ENCODE measurements at regions not wholly inside any gene's neighbourhood (a gene's known extent, or its start where the extent isn't known, plus 50 kb on each side); places are given as distances from the start of the nearest gene placed in this dataset.

GRCh38 chr12:4049298-4050080, 176.3 kb upstream of the PARP11 start:
- no peaks in the 10 kb centered on the region for H3K4me1 ChIP-seq
- no peaks in the 10 kb centered on the region for H3K9me3 ChIP-seq
- H3K36me3 ChIP-seq, result no peaks in the 10 kb centered on the region
- no peak overlapping the region for H3K4me3 ChIP-seq
- DNase-seq (ENCODE audit: low spot score), result no peak
- no peaks in the 10 kb centered on the region for H3K27me3 ChIP-seq
- no peak overlapping the region for H3K27ac ChIP-seq
- TF ChIP-seq CTCF (IDR thresholded peaks at IDR 0.05), result no peak

- H3K4me1 ChIP-seq, result no peaks in the 10 kb centered on the region
- no peaks in the 10 kb centered on the region for H3K9me3 ChIP-seq
- H3K4me3 ChIP-seq, result no peak overlapping the region
- DNase-seq (ENCODE audit: low spot score), result no peak
- no peaks in the 10 kb centered on the region for H3K36me3 ChIP-seq
- no peak for TF ChIP-seq CTCF (IDR thresholded peaks at IDR 0.05)
- H3K27ac ChIP-seq, result no peak overlapping the region
- no peaks in the 10 kb centered on the region for H3K27me3 ChIP-seq
Measured at GRCh38 chr12:4047421-4047820, 174.2 kb upstream of the PARP11 start.

GRCh38 chr12:4046495-4046840, 173.3 kb upstream of the PARP11 start:
- Histone ChIP-seq H3K27me3 (no peaks in the 10 kb centered on the region), H3K27ac (no peak overlapping the region), H3K4me1 (no peaks in the 10 kb centered on the region), H3K36me3 (no peaks in the 10 kb centered on the region), H3K4me3 (no peak overlapping the region), H3K9me3 (no peaks in the 10 kb centered on the region)
- DNase-seq (ENCODE audit: low spot score), result no peak
- TF ChIP-seq CTCF (IDR thresholded peaks at IDR 0.05), result no peak

DNA sequence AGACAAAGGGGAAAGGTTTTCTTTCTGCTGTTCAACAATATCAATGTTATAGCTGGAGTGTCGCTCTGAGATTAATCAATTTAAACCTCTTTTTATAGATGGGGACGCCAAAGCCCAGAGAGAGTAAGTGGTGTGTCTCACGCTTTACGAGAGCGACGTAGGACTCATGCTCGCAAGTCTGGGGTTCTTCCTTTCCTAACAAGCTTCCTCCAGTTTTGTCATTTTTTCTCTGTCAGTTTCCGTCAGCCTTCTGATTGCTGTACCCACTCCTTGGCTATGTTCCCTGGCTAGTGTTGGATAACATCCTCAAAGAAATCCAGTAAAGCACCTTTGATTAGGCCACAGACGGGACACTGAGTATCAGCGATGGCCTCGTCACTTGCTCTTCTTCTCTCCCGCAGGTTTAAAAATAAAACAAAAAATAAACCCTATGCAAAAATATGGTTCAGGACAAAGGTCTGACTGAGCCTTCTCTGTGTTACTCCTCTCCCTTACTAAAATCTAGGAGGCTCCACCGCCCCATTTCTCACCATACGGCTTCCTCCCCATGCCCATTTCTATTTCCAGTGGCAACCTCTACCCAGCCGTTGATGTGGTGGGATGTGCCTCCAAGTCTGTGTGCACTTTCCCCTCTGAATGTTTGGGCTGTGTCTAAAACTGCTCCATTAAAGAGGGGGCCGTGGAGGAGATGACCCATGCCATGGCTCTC, 172.7 kb upstream of the PARP11 start:
- Histone ChIP-seq H3K36me3 (no peaks in the 10 kb centered on the region), H3K9me3 (no peaks in the 10 kb centered on the region), H3K4me3 (no peak overlapping the region), H3K27me3 (no peaks in the 10 kb centered on the region), H3K27ac (no peak overlapping the region), H3K4me1 (no peaks in the 10 kb centered on the region)
- no peak for TF ChIP-seq CTCF (IDR thresholded peaks at IDR 0.05)
- no peak for DNase-seq (ENCODE audit: low spot score)

DNA sequence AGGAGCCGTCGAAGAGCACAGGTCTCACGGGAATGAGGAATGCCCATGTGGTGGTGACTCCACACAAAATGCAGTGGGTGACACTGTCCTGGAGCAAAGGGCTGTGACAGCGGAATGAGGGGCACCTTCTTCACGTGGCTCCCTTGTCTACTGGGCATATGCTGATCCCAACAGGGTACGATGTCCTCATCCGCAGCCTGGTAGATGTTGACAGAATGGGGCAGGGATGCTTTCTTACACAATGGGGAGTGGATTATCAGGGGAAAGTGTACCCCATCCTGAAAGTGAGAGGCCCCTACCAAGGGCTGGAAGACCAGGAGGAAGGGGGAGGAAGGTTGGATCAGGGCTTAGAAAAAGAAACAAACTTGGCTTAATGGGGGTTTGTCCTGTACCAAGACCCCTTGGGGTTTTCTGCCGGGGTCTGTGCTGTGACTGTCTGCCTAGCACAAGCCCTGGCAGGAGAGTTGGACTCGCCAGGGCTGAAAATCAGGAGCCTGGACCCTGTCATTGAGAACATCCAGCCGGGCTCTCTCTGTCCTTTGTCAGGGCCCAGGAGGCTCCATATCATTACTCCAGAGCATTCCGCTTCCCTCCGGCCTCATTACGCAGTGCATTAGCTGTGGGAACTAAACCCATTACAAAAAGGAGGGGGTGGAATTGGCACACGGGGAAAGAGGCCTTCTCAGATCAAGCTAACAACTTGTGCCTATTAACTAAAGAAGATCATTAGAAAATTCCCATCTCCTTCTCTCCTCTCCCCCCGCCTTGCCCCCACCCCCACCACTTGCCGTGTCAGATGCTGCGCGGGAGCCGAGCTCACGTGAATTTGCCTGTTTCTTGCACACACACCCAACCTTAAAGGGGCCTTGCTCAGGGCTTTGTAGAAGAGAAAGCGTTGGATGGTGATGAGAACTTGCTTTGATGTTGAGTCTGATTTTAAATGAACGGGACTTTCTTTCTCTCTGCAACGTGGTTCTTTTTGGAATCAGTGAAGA, 171.8 kb upstream of the PARP11 start:
- Histone ChIP-seq H3K4me3 (no peak overlapping the region), H3K9me3 (no peaks in the 10 kb centered on the region), H3K4me1 (no peaks in the 10 kb centered on the region), H3K27me3 (no peaks in the 10 kb centered on the region), H3K36me3 (no peaks in the 10 kb centered on the region), H3K27ac (no peak overlapping the region)
- no peak for TF ChIP-seq CTCF (IDR thresholded peaks at IDR 0.05)
- peak; percentile 23 for DNase-seq (ENCODE audit: low spot score)
